ENCODE measurements at regions not wholly inside any gene's neighbourhood (a gene's known extent, or its start where the extent isn't known, plus 50 kb on each side); places are given as distances from the start of the nearest gene placed in this dataset.

GRCh38 chr2:143842836-143843235 lies 677.1 kb downstream of the ZEB2 start:
- TF ChIP-seq CTCF (IDR thresholded peaks at IDR 0.05) = no peak
- TF ChIP-seq EZH2 (IDR thresholded peaks at IDR 0.05; ENCODE audit: borderline replicate concordance, insufficient read depth, low read depth, low read length, poor library complexity, severe bottlenecking) = no peak
